Neural cell (in vitro differentiated cells): ENCODE measurements at regions not wholly inside any gene's neighbourhood (a gene's known extent, or its start where the extent isn't known, plus 50 kb on each side); places are given as distances from the start of the nearest gene placed in this dataset.

Source experiments
- H2AFZ ChIP-seq: fragments of 200-600, 300-800 bp; sonication (generic), shearing (Covaris generic); 2 replicates; pipeline ENCODE4 v1.6.0; 2014; ENCODE audit warnings: low read depth, mild to moderate bottlenecking, antibody characterized with exemption, low read length, moderate library complexity
- H3F3A ChIP-seq: fragments of 200-600 bp; shearing (Covaris generic); 2 replicates; pipeline ENCODE4 v1.6.1; 2016; ENCODE audit warnings: mild to moderate bottlenecking, moderate library complexity, mixed read lengths, antibody characterized with exemption, low read length; ENCODE audit not compliant: insufficient read depth, poor library complexity, severe bottlenecking
- H3K27ac ChIP-seq: fragments of 200-600, 300-800 bp; sonication (generic), shearing (Covaris generic); 2 replicates; pipeline ENCODE4 v1.5.1; 2014; ENCODE audit warnings: mild to moderate bottlenecking, low read length, moderate library complexity
- H3K27me3 ChIP-seq: fragments of 300-800, 200-600 bp; sonication (generic), shearing (Covaris generic); 2 replicates; pipeline ENCODE4 v1.6.0; 2014; ENCODE audit warnings: mild to moderate bottlenecking, low read depth, low read length, moderate library complexity; ENCODE audit not compliant: insufficient read depth
- H3K36me3 ChIP-seq: fragments of 300-800, 200-600 bp; sonication (generic), shearing (Covaris generic); 2 replicates; pipeline ENCODE4 v1.5.1; 2014; ENCODE audit warnings: mild to moderate bottlenecking, antibody characterized with exemption, low read length, moderate library complexity; ENCODE audit not compliant: insufficient read depth
- H3K4me2 ChIP-seq: fragments of 300-800, 200-600 bp; sonication (generic), shearing (Covaris generic); 2 replicates; pipeline ENCODE4 v1.6.0; 2014; ENCODE audit warnings: mild to moderate bottlenecking, low read length
- H3K4me3 ChIP-seq: fragments of 300-800, 200-600 bp; sonication (generic), shearing (Covaris generic); 2 replicates; pipeline ENCODE4 v1.5.1; 2014; ENCODE audit warnings: mild to moderate bottlenecking, low read length, moderate library complexity
- H3K79me2 ChIP-seq: fragments of 200-600 bp; shearing (Covaris generic); replicated peaks from 2 replicates; pipeline ENCODE4 v1.6.0; 2014; ENCODE audit warnings: mild to moderate bottlenecking, low read length, moderate library complexity; ENCODE audit not compliant: insufficient read depth
- H3K9ac ChIP-seq: fragments of 300-800, 200-600 bp; sonication (generic), shearing (Covaris generic); 2 replicates; pipeline ENCODE4 v1.6.1; 2016; ENCODE audit warnings: mild to moderate bottlenecking, low read length, mixed read lengths
- H3K9me2 ChIP-seq: fragments of 200-600 bp; shearing (Covaris generic); 2 replicates; pipeline ENCODE4 v1.6.1; 2016; ENCODE audit warnings: mild to moderate bottlenecking, low read length, mixed read lengths; ENCODE audit not compliant: insufficient read depth
- H3K9me3 ChIP-seq: fragments of 200-600, 300-800 bp; sonication (generic), shearing (Covaris generic); 2 replicates; pipeline ENCODE4 v1.6.1; 2016; ENCODE audit warnings: mild to moderate bottlenecking, mixed run types, low read length, moderate library complexity, mixed read lengths
- H4K20me1 ChIP-seq: fragments of 200-600 bp; shearing (Covaris generic); 2 replicates; pipeline ENCODE4 v1.6.1; 2016; ENCODE audit warnings: mild to moderate bottlenecking, mixed run types; ENCODE audit not compliant: insufficient read depth
- CTCF ChIP-seq: fragments of 450-650 bp; IDR thresholded peaks from 2 replicates; pipeline ENCODE4 v1.5.1; 2014; ENCODE audit warnings: antibody characterized with exemption, mild to moderate bottlenecking, moderate library complexity; ENCODE audit not compliant: poor library complexity, severe bottlenecking
- EP300 ChIP-seq: fragments of 450-650 bp; conservative IDR thresholded peaks from 2 replicates; pipeline ENCODE4 v1.6.1; 2014; ENCODE audit warnings: antibody characterized with exemption, mild to moderate bottlenecking, moderate library complexity; ENCODE audit not compliant: poor library complexity, severe bottlenecking
- EZH2 ChIP-seq: fragments of 200-600, 300-800 bp; shearing (Covaris generic), sonication (generic); IDR thresholded peaks from 2 replicates; pipeline ENCODE4 v1.6.1; 2014; ENCODE audit warnings: antibody characterized with exemption, low read length, borderline replicate concordance, mild to moderate bottlenecking; ENCODE audit not compliant: insufficient read depth, poor library complexity, severe bottlenecking
- MXI1 ChIP-seq: fragments of 450-650 bp; conservative IDR thresholded peaks from 2 replicates; pipeline ENCODE4 v1.6.1; 2014; ENCODE audit warnings: antibody characterized with exemption, mild to moderate bottlenecking; ENCODE audit not compliant: poor library complexity, severe bottlenecking
- POLR2AphosphoS5 ChIP-seq: IDR thresholded peaks from 2 replicates; pipeline ENCODE4 v1.6.1; 2012
- RAD21 ChIP-seq: fragments of 450-650 bp; conservative IDR thresholded peaks from 2 replicates; pipeline ENCODE4 v1.6.1; 2014; ENCODE audit warnings: antibody characterized with exemption, mild to moderate bottlenecking, moderate library complexity
- REST ChIP-seq: IDR thresholded peaks from 2 replicates; pipeline ENCODE4 v1.6.1; 2012; ENCODE audit warnings: borderline replicate concordance
- SMC3 ChIP-seq: fragments of 450-650 bp; conservative IDR thresholded peaks from 2 replicates; pipeline ENCODE4 v1.6.1; 2014; ENCODE audit warnings: antibody characterized with exemption, mild to moderate bottlenecking, moderate library complexity; ENCODE audit not compliant: poor library complexity
- TAF1 ChIP-seq: IDR thresholded peaks from 2 replicates; pipeline ENCODE4 v1.6.1; 2012; ENCODE audit warnings: low read depth

DNA sequence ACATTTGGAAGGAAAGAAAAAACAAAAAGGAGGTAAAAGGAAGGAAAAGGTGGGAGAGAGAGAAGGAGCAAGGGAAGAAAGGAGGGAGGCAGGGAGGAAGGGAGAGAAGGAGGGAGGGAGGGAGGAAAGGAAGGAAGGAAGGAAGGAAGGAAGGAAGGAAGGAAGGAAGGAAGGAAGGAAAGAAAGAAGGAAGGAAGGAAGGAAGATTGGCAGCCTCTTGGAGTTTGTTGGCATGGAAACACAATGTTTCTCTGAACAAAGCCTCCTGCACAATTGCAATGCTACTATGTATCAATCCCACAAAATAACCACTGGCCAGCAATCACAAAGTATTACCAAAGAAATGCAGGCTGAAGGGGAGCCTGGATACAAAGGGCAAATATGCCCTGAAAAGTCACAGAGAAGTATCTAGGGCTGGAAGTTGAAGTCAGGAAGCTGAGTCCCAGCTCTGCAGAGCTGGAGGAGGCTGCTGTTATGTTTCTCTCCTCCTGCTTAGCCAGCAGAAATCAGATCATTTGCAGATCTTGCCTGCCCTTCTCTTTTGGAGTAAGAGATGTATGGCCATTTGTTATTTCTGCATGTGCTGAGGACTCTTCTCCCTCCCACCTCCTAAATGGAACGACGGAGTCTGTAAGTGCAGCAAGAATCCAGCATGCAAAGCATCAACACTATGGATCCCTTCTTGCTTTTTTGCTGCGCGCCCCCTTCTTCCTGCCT lies 195.9 kb upstream of the LDB2 start:
- TF ChIP-seq EP300: no peak
- no peak for TF ChIP-seq RAD21
- TF ChIP-seq MXI1: no peak
- TF ChIP-seq TAF1: no peak
- no peak for TF ChIP-seq POLR2AphosphoS5
- TF ChIP-seq EZH2: no peak
- no peak for TF ChIP-seq CTCF
- no peak for TF ChIP-seq REST
- no peak for TF ChIP-seq SMC3
- Histone ChIP-seq H3K36me3 (no peaks in the 10 kb centered on the region), H3K27ac (no peak overlapping the region), H3K9ac (no peak overlapping the region), H3K4me3 (no peak overlapping the region), H3K9me2 (no peaks in the 10 kb centered on the region), H3F3A (no peaks in the 10 kb centered on the region), H4K20me1 (no peaks in the 10 kb centered on the region), H3K27me3 (no peaks in the 10 kb centered on the region), H3K9me3 (no peaks in the 10 kb centered on the region), H3K79me2 (no peaks in the 10 kb centered on the region), H3K4me2 (no peak overlapping the region), H2AFZ (no peak overlapping the region)

DNA sequence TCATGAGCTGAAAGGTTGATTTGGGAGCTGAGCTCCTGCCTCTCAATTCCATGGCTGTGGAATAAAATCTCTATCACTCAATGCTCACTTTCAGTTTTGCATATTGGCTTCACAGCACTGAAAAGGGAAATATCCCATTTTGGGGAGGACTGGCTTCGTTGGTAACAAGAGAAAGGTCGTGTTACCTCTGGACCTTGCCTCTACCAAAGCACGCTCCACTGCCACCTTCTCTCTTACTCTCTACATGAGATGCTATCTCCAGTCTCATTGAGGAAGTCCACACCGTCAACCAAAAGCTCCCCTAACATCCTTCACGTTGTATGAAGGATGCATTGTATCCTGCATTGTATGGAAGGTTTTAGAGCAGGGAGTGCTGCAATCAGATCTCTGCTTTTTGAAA lies 195.0 kb upstream of the LDB2 start:
- H3K79me2 ChIP-seq: no peaks in the 10 kb centered on the region
- no peaks in the 10 kb centered on the region for H4K20me1 ChIP-seq
- H3K4me3 ChIP-seq: no peak overlapping the region
- H3F3A ChIP-seq: no peaks in the 10 kb centered on the region
- H2AFZ ChIP-seq: no peak overlapping the region
- no peaks in the 10 kb centered on the region for H3K36me3 ChIP-seq
- no peaks in the 10 kb centered on the region for H3K9me3 ChIP-seq
- H3K9me2 ChIP-seq: no peaks in the 10 kb centered on the region
- no peak overlapping the region for H3K9ac ChIP-seq
- no peaks in the 10 kb centered on the region for H3K27me3 ChIP-seq
- H3K27ac ChIP-seq: no peak overlapping the region
- no peak overlapping the region for H3K4me2 ChIP-seq
- TF ChIP-seq MXI1 (no peak), RAD21 (no peak), CTCF (no peak), EZH2 (no peak), REST (no peak), EP300 (no peak), SMC3 (no peak), POLR2AphosphoS5 (no peak), TAF1 (no peak)
